ENCODE measurements at regions not wholly inside any gene's neighbourhood (a gene's known extent, or its start where the extent isn't known, plus 50 kb on each side); places are given as distances from the start of the nearest gene placed in this dataset.
A peak's percentile ranks its signal among the peaks of the same experiment; 100 is the strongest.

DNA sequence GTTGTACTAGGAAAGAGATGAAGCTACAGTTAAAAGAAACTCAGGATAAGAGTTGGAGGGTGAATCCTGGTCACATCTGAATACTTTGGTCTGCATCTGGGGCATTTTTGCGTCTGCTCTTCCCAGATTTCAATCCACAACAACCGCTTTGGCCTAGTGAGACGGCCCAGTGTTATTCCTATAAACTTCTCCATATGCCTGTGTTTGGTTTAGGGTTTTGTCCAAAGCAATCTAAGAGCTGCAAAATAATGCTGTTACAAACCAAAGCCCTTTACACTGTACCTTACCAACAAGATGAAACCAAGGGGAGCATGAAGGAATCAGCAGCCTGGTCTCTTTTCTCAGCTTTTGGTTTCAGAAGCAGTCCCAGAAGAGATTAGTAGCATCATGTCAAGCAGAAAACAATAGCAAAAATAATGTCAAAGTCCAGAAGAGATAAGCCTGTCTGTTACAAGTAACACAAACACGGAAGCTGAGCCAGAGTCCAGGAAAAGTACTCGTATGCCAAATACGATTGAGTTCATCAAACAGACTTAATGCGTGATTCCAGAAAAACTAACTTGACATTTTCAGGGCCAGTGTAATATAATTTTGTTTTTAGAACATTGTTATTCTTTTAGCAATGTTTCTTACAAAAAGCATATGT lies 379.9 kb upstream of the ACO1 start (continued):
- TF ChIP-seq, protein P1, sequence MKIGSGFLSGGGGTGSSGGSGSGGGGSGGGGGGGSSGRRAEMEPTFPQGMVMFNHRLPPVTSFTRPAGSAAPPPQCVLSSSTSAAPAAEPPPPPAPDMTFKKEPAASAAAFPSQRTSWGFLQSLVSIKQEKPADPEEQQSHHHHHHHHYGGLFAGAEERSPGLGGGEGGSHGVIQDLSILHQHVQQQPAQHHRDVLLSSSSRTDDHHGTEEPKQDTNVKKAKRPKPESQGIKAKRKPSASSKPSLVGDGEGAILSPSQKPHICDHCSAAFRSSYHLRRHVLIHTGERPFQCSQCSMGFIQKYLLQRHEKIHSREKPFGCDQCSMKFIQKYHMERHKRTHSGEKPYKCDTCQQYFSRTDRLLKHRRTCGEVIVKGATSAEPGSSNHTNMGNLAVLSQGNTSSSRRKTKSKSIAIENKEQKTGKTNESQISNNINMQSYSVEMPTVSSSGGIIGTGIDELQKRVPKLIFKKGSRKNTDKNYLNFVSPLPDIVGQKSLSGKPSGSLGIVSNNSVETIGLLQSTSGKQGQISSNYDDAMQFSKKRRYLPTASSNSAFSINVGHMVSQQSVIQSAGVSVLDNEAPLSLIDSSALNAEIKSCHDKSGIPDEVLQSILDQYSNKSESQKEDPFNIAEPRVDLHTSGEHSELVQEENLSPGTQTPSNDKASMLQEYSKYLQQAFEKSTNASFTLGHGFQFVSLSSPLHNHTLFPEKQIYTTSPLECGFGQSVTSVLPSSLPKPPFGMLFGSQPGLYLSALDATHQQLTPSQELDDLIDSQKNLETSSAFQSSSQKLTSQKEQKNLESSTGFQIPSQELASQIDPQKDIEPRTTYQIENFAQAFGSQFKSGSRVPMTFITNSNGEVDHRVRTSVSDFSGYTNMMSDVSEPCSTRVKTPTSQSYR (CRISPR knock-in tag; IDR thresholded peaks at IDR 0.05; ENCODE audit: borderline replicate concordance), result no peak
- TF ChIP-seq ZFP82 (CRISPR knock-in tag; IDR thresholded peaks at IDR 0.05; ENCODE audit: borderline replicate concordance) (no peak), MTF2 (CRISPR knock-in tag; IDR thresholded peaks at IDR 0.05; ENCODE audit: borderline replicate concordance) (no peak), ZNF33B (CRISPR knock-in tag; IDR thresholded peaks at IDR 0.05) (no peak), FOXJ3 (CRISPR knock-in tag; IDR thresholded peaks at IDR 0.05; ENCODE audit: borderline replicate concordance) (peak; percentile 52; the same call in 1 of the 2 replicates), ZNF296 (CRISPR knock-in tag; conservative IDR thresholded peaks at IDR 0.05) (no peak), FOXP1 (IDR thresholded peaks at IDR 0.05) (0 out of 2 replicates have a peak, but pooled peaks have one; percentile 40), FOXP1 (CRISPR knock-in tag; IDR thresholded peaks at IDR 0.05) (peak; percentile 63), ZSCAN22 (CRISPR knock-in tag; IDR thresholded peaks at IDR 0.05) (no peak), ZNF550 (CRISPR knock-in tag; IDR thresholded peaks at IDR 0.05; ENCODE audit: borderline replicate concordance) (no peak), ZFP41 (CRISPR knock-in tag; IDR thresholded peaks at IDR 0.05; ENCODE audit: borderline replicate concordance) (no peak), ZNF335 (CRISPR knock-in tag; IDR thresholded peaks at IDR 0.05) (no peak), SALL1 (CRISPR knock-in tag; IDR thresholded peaks at IDR 0.05) (peak; percentile 47; the same call in 1 of the 2 replicates), PCBP1 (IDR thresholded peaks at IDR 0.05; ENCODE audit: borderline replicate concordance, low read depth, low read length) (no peak), KAT7 (CRISPR knock-in tag; IDR thresholded peaks at IDR 0.05; ENCODE audit: borderline replicate concordance) (0 out of 2 replicates have a peak, but pooled peaks have one; percentile 56), ZNF614 (CRISPR knock-in tag; IDR thresholded peaks at IDR 0.05; ENCODE audit: borderline replicate concordance) (peak; percentile 74; the same call in 1 of the 2 replicates), ZFY (CRISPR knock-in tag; IDR thresholded peaks at IDR 0.05) (peak; percentile 41; the same call in 1 of the 2 replicates)
- TF ChIP-seq, protein P2, sequence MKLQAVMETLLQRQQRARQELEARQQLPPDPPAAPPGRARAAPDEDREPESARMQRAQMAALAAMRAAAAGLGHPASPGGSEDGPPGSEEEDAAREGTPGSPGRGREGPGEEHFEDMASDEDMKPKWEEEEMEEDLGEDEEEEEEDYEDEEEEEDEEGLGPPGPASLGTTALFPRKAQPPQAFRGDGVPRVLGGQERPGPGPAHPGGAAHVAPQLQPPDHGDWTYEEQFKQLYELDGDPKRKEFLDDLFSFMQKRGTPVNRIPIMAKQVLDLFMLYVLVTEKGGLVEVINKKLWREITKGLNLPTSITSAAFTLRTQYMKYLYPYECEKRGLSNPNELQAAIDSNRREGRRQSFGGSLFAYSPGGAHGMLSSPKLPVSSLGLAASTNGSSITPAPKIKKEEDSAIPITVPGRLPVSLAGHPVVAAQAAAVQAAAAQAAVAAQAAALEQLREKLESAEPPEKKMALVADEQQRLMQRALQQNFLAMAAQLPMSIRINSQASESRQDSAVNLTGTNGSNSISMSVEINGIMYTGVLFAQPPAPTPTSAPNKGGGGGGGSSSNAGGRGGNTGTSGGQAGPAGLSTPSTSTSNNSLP (IDR thresholded peaks at IDR 0.05; ENCODE audit: low read depth, low read length), result peak; percentile 50; the same call in 1 of the 2 replicates
- TF ChIP-seq, protein P3, sequence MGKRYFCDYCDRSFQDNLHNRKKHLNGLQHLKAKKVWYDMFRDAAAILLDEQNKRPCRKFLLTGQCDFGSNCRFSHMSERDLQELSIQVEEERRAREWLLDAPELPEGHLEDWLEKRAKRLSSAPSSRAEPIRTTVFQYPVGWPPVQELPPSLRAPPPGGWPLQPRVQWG (CRISPR knock-in tag; IDR thresholded peaks at IDR 0.05; ENCODE audit: borderline replicate concordance, low read depth), result no peak
- TF ChIP-seq, protein P4, sequence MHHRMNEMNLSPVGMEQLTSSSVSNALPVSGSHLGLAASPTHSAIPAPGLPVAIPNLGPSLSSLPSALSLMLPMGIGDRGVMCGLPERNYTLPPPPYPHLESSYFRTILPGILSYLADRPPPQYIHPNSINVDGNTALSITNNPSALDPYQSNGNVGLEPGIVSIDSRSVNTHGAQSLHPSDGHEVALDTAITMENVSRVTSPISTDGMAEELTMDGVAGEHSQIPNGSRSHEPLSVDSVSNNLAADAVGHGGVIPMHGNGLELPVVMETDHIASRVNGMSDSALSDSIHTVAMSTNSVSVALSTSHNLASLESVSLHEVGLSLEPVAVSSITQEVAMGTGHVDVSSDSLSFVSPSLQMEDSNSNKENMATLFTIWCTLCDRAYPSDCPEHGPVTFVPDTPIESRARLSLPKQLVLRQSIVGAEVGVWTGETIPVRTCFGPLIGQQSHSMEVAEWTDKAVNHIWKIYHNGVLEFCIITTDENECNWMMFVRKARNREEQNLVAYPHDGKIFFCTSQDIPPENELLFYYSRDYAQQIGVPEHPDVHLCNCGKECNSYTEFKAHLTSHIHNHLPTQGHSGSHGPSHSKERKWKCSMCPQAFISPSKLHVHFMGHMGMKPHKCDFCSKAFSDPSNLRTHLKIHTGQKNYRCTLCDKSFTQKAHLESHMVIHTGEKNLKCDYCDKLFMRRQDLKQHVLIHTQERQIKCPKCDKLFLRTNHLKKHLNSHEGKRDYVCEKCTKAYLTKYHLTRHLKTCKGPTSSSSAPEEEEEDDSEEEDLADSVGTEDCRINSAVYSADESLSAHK (CRISPR knock-in tag; IDR thresholded peaks at IDR 0.05; ENCODE audit: borderline replicate concordance), result no peak
- TF ChIP-seq, protein P5, sequence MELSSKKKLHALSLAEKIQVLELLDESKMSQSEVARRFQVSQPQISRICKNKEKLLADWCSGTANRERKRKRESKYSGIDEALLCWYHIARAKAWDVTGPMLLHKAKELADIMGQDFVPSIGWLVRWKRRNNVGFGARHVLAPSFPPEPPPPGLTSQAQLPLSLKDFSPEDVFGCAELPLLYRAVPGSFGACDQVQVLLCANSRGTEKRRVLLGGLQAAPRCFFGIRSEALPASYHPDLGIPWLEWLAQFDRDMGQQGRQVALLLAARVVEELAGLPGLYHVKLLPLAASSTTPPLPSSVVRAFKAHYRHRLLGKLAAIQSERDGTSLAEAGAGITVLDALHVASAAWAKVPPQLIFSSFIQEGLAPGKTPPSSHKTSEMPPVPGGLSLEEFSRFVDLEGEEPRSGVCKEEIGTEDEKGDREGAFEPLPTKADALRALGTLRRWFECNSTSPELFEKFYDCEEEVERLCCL (CRISPR knock-in tag; IDR thresholded peaks at IDR 0.05; ENCODE audit: borderline replicate concordance), result no peak
